DND-41 (cell line): ENCODE measurements at regions not wholly inside any gene's neighbourhood (a gene's known extent, or its start where the extent isn't known, plus 50 kb on each side); places are given as distances from the start of the nearest gene placed in this dataset.

Source experiments
- ATAC-seq: fragments of 200-7000 bp; cut with Tn5 transposase; 3 replicates; pipeline ENCODE4 v1.9.1; 2021; ENCODE audit warnings: low read depth; ENCODE audit not compliant: insufficient read depth
- DNase-seq: peaks from one replicate; pipeline ENCODE4 v3.0.0-alpha.2; 2020
- H2AFZ ChIP-seq: 2 replicates; pipeline ENCODE4 v1.6.0; 2012; ENCODE audit warnings: low read depth, low read length
- H3K27ac ChIP-seq: 2 replicates; pipeline ENCODE4 v1.5.1; 2012; ENCODE audit warnings: low read length, inconsistent platforms
- H3K27me3 ChIP-seq: fragments of 200-600 bp; sonication (generic); 2 replicates; pipeline ENCODE4 v1.6.0; 2012; ENCODE audit warnings: low read length, mild to moderate bottlenecking, inconsistent platforms; ENCODE audit not compliant: insufficient read depth, poor library complexity
- H3K36me3 ChIP-seq: 2 replicates; pipeline ENCODE4 v1.5.1; 2012; ENCODE audit warnings: low read length, inconsistent platforms; ENCODE audit not compliant: insufficient read depth
- H3K4me1 ChIP-seq: 2 replicates; pipeline ENCODE4 v1.5.1; 2012; ENCODE audit warnings: mild to moderate bottlenecking, low read length; ENCODE audit not compliant: insufficient read depth
- H3K4me2 ChIP-seq: 2 replicates; pipeline ENCODE4 v1.6.0; 2012; ENCODE audit warnings: mild to moderate bottlenecking, moderate library complexity, low read length, inconsistent platforms; ENCODE audit not compliant: insufficient read depth
- H3K4me3 ChIP-seq, 2 experiments: fragments of 200-600 bp in 1 of 2; shearing (Covaris generic) in 1 of 2; 2 replicates each; pipeline ENCODE4 v1.5.1; 2012 to 2016; ENCODE audit warnings: inconsistent platforms in 2 of 2, low read length in 2 of 2, mild to moderate bottlenecking in 2 of 2, low read depth in 1 of 2, moderate library complexity in 1 of 2
- H3K79me2 ChIP-seq: 2 replicates; pipeline ENCODE4 v1.6.0; 2012; ENCODE audit warnings: low read length, inconsistent platforms; ENCODE audit not compliant: insufficient read depth
- H3K9ac ChIP-seq: 2 replicates; pipeline ENCODE4 v1.6.0; 2012; ENCODE audit warnings: low read depth, mild to moderate bottlenecking, inconsistent platforms, low read length, moderate library complexity
- H3K9me3 ChIP-seq: 2 replicates; pipeline ENCODE4 v1.5.1; 2012; ENCODE audit warnings: low read length, moderate library complexity, mild to moderate bottlenecking, inconsistent platforms; ENCODE audit not compliant: insufficient read depth, severe bottlenecking
- H4K20me1 ChIP-seq: 2 replicates; pipeline ENCODE4 v1.6.0; 2012; ENCODE audit warnings: low read length; ENCODE audit not compliant: insufficient read depth
- EZH2 ChIP-seq: IDR thresholded peaks from 3 replicates; pipeline ENCODE4 v1.6.1; 2012; ENCODE audit warnings: borderline replicate concordance, low read depth, mild to moderate bottlenecking, moderate library complexity, low read length, inconsistent platforms; ENCODE audit not compliant: severe bottlenecking
- TF ChIP-seq, protein P1 (sequence below): IDR thresholded peaks from 2 replicates; pipeline ENCODE4 v1.5.1; 2012; ENCODE audit warnings: borderline replicate concordance, low read length, moderate library complexity, mild to moderate bottlenecking; ENCODE audit not compliant: poor library complexity, severe bottlenecking; ENCODE audit errors: extremely low read depth

DNA sequence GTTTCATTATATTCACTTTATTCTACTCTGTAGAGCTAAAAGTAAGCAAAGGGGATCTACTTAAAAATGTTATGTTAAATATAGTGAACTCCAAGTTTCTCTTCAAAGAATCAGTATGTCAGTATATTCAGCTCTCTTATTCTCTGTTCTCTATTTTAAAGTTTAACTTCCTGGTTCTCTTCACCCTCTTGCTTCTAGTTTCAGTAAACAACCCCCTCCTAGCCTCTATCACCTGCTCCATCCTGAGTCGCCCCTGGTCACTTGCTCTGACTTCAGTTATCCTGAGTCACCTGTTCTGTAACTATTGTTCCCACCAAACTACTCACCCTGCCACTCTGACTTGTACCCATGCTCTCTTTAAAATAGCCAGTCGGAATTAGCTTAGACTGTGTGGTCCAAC lies 180.9 kb upstream of the AADAT start:
- no peak overlapping the region for H3K4me3 ChIP-seq
- no peak overlapping the region for H3K27ac ChIP-seq
- no peak for DNase-seq
- no peaks in the 10 kb centered on the region for H3K36me3 ChIP-seq
- H3K4me1 ChIP-seq, result no peaks in the 10 kb centered on the region
- no peaks in the 10 kb centered on the region for H4K20me1 ChIP-seq
- no peak overlapping the region for H3K4me2 ChIP-seq
- no peaks in the 10 kb centered on the region for H3K79me2 ChIP-seq
- no peak overlapping the region for H2AFZ ChIP-seq
- no peak overlapping the region for H3K9ac ChIP-seq
- TF ChIP-seq, protein P1, sequence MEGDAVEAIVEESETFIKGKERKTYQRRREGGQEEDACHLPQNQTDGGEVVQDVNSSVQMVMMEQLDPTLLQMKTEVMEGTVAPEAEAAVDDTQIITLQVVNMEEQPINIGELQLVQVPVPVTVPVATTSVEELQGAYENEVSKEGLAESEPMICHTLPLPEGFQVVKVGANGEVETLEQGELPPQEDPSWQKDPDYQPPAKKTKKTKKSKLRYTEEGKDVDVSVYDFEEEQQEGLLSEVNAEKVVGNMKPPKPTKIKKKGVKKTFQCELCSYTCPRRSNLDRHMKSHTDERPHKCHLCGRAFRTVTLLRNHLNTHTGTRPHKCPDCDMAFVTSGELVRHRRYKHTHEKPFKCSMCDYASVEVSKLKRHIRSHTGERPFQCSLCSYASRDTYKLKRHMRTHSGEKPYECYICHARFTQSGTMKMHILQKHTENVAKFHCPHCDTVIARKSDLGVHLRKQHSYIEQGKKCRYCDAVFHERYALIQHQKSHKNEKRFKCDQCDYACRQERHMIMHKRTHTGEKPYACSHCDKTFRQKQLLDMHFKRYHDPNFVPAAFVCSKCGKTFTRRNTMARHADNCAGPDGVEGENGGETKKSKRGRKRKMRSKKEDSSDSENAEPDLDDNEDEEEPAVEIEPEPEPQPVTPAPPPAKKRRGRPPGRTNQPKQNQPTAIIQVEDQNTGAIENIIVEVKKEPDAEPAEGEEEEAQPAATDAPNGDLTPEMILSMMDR, result no peak
- no peak for TF ChIP-seq EZH2
- no peaks in the 10 kb centered on the region for H3K27me3 ChIP-seq
- no peak for ATAC-seq
- H3K9me3 ChIP-seq, result no peaks in the 10 kb centered on the region

DNA sequence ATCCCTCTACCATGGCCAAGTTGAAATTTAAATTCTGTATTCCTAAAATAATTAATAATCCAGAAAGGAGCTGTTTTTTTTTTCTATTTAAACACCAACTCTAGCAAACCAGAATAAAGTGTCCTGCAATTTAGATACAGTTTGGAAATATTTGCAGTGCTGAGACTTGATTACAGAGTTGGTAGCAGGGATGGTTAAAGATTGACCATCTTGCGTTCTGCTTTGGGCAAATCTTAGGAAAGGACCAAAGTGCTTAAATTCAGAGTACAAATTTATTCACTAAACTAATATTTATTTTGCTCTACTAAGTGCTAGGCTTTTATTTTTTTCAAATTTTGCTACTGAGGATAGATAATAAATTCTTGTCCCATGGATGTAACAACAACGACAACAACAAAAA lies 180.2 kb upstream of the AADAT start:
- Histone ChIP-seq H3K4me1 (no peaks in the 10 kb centered on the region), H3K27me3 (no peaks in the 10 kb centered on the region), H2AFZ (no peak overlapping the region), H3K4me3 (no peak overlapping the region), H3K9me3 (no peaks in the 10 kb centered on the region), H4K20me1 (no peaks in the 10 kb centered on the region), H3K9ac (no peak overlapping the region), H3K4me2 (no peak overlapping the region), H3K79me2 (no peaks in the 10 kb centered on the region), H3K27ac (no peak overlapping the region), H3K36me3 (no peaks in the 10 kb centered on the region)
- ATAC-seq, result no peak
- no peak for TF ChIP-seq EZH2
- TF ChIP-seq, protein P1, result no peak
- no peak for DNase-seq

DNA sequence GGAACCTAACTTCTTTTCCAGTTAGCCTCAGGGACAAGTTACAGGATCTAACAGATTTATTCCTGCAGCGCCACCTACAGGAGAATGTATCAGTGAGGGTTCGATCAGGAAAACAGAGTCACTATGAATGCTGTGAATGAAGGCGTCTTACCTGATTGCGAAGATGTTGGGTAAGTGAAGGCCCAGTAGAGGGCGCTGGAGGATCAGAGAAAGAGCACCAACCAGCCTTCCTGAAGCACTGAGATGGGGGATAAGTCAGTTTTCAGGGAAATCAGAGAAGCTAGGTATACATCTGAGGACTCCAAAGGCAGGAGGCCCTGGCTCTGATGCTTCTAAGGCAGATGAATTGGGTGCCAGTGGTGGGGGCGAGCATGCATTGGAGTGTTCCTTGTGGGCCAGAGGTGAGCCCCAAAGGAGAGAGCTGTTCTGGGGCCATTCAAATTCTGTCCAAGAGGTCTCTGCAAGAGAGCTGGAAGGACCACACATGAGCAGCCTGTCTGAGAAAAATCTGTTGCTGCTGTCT lies 169.9 kb upstream of the AADAT start:
- TF ChIP-seq EZH2, result no peak
- TF ChIP-seq, protein P1, result peak; percentile 92

DNA sequence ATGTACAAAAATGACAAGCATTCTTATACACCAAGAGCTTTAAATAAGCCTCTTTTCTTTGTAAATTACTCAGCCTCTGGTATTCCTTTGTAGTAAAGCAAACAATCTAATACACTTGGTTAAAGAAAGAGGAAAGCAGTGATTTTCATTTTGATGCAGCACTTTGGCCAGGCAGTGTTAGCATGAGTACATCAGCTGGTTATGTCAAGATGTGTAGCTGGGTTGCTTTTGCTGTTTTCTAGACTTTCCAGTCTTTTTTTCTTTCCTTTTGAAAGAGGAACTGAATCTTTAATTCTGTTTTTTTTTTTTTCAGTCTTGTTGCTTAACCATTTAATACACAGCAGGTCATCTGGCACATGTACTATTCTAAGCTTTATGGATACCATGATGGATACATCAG lies 167.1 kb upstream of the AADAT start:
- no peaks in the 10 kb centered on the region for H3K9me3 ChIP-seq
- H4K20me1 ChIP-seq, result no peaks in the 10 kb centered on the region; the same call in 1 of the 2 replicates
- DNase-seq (no peak), ATAC-seq (no peak)
- H3K4me1 ChIP-seq, result no peaks in the 10 kb centered on the region
- H3K9ac ChIP-seq, result no peak overlapping the region
- H3K27me3 ChIP-seq, result no peaks in the 10 kb centered on the region
- no peak overlapping the region for H3K4me3 ChIP-seq
- no peaks in the 10 kb centered on the region for H3K79me2 ChIP-seq
- H3K27ac ChIP-seq, result no peak overlapping the region
- no peak overlapping the region for H2AFZ ChIP-seq
- H3K4me2 ChIP-seq, result no peak overlapping the region
- no peaks in the 10 kb centered on the region for H3K36me3 ChIP-seq
- TF ChIP-seq, protein P1, result no peak
- no peak for TF ChIP-seq EZH2

More for the DNA sequence above, 169.9 kb upstream of the AADAT start:
- H3K27ac ChIP-seq, result no peak overlapping the region
- no peaks in the 10 kb centered on the region for H3K4me1 ChIP-seq
- H3K9me3 ChIP-seq, result no peaks in the 10 kb centered on the region
- no peak overlapping the region for H3K4me3 ChIP-seq
- peak; percentile 98 for ATAC-seq
- H4K20me1 ChIP-seq, result no peaks in the 10 kb centered on the region; the same call in 1 of the 2 replicates
- H3K36me3 ChIP-seq, result no peaks in the 10 kb centered on the region
- H3K4me2 ChIP-seq, result no peak overlapping the region
- H3K79me2 ChIP-seq, result no peaks in the 10 kb centered on the region
- H3K27me3 ChIP-seq, result no peaks in the 10 kb centered on the region
- peak; percentile 69 for DNase-seq
- no peak overlapping the region for H2AFZ ChIP-seq
- no peak overlapping the region for H3K9ac ChIP-seq
